ENCODE measurements at regions not wholly inside any gene's neighbourhood (a gene's known extent, or its start where the extent isn't known, plus 50 kb on each side); places are given as distances from the start of the nearest gene placed in this dataset.
A peak's percentile ranks its signal among the peaks of the same experiment; 100 is the strongest.

DNA sequence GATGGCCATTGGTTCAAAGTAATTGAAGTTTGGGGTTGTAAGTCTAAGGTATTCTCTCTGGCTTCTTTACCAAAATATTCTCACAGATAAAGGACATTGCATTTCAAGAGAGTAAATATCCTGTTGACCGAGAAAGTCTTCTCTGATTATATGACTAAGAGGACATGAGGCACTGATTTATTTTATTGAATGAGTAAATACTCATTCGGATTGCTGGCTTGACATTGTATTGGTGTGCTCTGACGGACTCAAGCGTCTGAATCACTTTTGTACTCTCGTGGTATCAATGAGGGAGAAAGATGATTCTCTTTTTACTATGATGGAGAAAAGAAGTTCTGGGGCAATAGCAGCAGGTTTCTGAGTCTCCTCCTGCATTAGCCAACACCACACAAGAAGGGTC lies 205.3 kb upstream of the RRP15 start:
- Histone ChIP-seq H3K27ac (ENCODE audit: low read depth in 1 of 2, low read length in 1 of 2) (no peak overlapping the region), H3K4me1 (ENCODE audit: control insufficient read depth in 2 of 2, insufficient read depth in 2 of 2, low read length in 2 of 2) (no peaks in the 10 kb centered on the region), H3K9me3 (ENCODE audit: control insufficient read depth in 2 of 2, insufficient read depth in 1 of 2, low read length in 1 of 2) (no peaks in the 10 kb centered on the region), H3K4me3 (ENCODE audit: low read length in 2 of 2) (no peak overlapping the region), H3K27me3 (ENCODE audit: control insufficient read depth in 2 of 2, insufficient read depth in 1 of 2, low read length in 1 of 2) (no peaks in the 10 kb centered on the region), H3K36me3 (ENCODE audit: control insufficient read depth in 2 of 2, insufficient read depth in 2 of 2, low read length in 1 of 2) (no peaks in the 10 kb centered on the region)
- no peak for DNase-seq (ENCODE audit: low read depth in 6 of 9, low spot score in 9 of 9)
- 85% methylated on average over 5 of the region's 5 CpGs for WGBS

DNA sequence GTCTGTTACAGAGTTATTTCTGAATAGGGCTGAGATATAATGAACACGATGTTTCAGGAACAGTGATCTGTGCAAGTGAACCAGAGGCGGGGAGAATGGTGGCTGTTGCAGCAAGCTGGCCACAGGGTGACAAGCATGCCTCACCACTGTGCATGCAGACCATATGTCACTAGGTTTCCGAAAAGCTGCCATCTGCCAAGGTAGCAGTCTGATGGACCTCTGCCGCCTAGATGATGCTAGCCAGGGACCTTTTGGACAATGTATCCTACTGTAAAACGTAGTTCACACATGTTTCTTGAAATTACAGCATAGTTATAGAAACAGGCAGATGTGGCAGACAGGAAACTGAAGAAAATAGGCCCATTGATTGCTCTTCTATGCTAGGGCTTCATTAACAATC lies 204.2 kb upstream of the RRP15 start:
- DNase-seq (ENCODE audit: low read depth in 6 of 9, low spot score in 9 of 9) = no peak
- Histone ChIP-seq H3K9me3 (ENCODE audit: control insufficient read depth in 2 of 2, insufficient read depth in 1 of 2, low read length in 1 of 2) (no peaks in the 10 kb centered on the region), H3K27me3 (ENCODE audit: control insufficient read depth in 2 of 2, insufficient read depth in 1 of 2, low read length in 1 of 2) (no peaks in the 10 kb centered on the region), H3K4me3 (ENCODE audit: low read length in 2 of 2) (no peak overlapping the region), H3K36me3 (ENCODE audit: control insufficient read depth in 2 of 2, insufficient read depth in 2 of 2, low read length in 1 of 2) (no peaks in the 10 kb centered on the region), H3K27ac (ENCODE audit: low read depth in 1 of 2, low read length in 1 of 2) (no peak overlapping the region), H3K4me1 (ENCODE audit: control insufficient read depth in 2 of 2, insufficient read depth in 2 of 2, low read length in 2 of 2) (no peaks in the 10 kb centered on the region)
- 85% methylated on average over 5 of the region's 5 CpGs for WGBS

DNA sequence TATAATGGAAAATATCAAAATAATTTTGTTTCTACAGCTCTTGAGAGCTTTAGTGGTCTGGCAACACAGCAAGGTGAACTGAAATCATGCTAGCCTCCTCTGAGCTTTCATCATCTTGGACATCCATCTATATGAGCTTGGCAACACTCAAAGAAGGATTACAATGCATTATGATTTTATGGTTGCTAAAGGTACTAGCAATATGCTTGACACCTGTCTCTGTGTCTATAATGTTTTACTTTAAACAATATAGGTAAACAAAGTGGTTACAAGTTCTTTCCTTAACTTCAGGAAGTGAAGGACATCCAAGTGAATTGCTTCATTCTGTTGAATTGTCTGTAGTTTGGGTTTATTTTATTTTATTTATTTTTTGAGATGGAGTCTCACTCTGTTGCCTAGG lies 203.7 kb upstream of the RRP15 start:
- no peak overlapping the region for H3K27ac ChIP-seq (ENCODE audit: low read depth in 1 of 2, low read length in 1 of 2)
- no peak for DNase-seq (ENCODE audit: low read depth in 6 of 9, low spot score in 9 of 9)
- H3K4me1 ChIP-seq (ENCODE audit: control insufficient read depth in 2 of 2, insufficient read depth in 2 of 2, low read length in 2 of 2) = no peaks in the 10 kb centered on the region
- H3K36me3 ChIP-seq (ENCODE audit: control insufficient read depth in 2 of 2, insufficient read depth in 2 of 2, low read length in 1 of 2) = no peaks in the 10 kb centered on the region
- H3K9me3 ChIP-seq (ENCODE audit: control insufficient read depth in 2 of 2, insufficient read depth in 1 of 2, low read length in 1 of 2) = no peaks in the 10 kb centered on the region
- H3K27me3 ChIP-seq (ENCODE audit: control insufficient read depth in 2 of 2, insufficient read depth in 1 of 2, low read length in 1 of 2) = no peaks in the 10 kb centered on the region
- no peak overlapping the region for H3K4me3 ChIP-seq (ENCODE audit: low read length in 2 of 2)

DNA sequence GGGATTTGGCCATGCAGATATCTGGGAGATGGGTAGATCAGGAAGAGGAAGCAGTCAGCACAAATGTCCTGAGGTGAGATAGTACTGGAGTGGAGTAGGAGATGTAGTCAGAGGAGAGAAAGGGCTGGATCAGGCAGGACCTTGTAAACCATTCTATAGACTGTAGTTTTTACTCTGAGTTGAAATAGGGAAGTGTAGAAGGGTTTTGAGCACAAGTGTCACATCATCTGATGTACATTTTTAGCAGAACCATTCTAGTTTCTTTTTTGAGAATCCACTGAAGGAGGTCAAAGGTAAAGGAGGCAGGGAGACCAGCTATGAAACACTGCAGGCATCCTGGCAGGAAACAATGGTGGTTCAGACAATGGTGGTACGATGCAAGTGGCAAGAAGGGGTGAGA lies 194.6 kb upstream of the RRP15 start:
- 69% methylated on average over 1 of the region's 1 CpG for WGBS
- Histone ChIP-seq H3K4me1 (ENCODE audit: control insufficient read depth in 2 of 2, insufficient read depth in 2 of 2, low read length in 2 of 2) (no peaks in the 10 kb centered on the region), H3K4me3 (ENCODE audit: low read length in 2 of 2) (no peak overlapping the region), H3K27me3 (ENCODE audit: control insufficient read depth in 2 of 2, insufficient read depth in 1 of 2, low read length in 1 of 2) (no peaks in the 10 kb centered on the region), H3K27ac (ENCODE audit: low read depth in 1 of 2, low read length in 1 of 2) (no peak overlapping the region), H3K9me3 (ENCODE audit: control insufficient read depth in 2 of 2, insufficient read depth in 1 of 2, low read length in 1 of 2) (no peaks in the 10 kb centered on the region), H3K36me3 (ENCODE audit: control insufficient read depth in 2 of 2, insufficient read depth in 2 of 2, low read length in 1 of 2) (no peaks in the 10 kb centered on the region)
- DNase-seq (ENCODE audit: low read depth in 6 of 9, low spot score in 9 of 9) = no peak

DNA sequence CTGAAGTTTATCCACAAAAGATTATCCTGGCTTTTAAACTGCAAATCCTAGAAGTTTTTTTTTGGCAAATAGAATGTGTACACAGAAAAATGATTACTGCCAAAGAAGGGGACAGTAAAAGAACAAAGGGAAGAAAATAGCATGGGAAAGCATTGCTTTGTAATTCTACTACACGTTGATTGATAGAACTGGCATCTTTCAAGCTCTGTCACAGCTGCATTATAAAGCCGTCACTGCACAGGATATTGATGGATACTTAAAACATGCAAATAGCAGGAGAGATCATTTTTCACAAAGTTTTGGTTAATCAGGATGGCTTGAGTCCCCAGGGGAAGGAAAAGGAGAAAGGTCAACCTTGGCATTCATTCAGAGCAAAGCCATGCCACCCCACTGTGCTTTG lies 183.7 kb upstream of the RRP15 start:
- WGBS = 74% methylated on average over 2 of the region's 2 CpGs

DNA sequence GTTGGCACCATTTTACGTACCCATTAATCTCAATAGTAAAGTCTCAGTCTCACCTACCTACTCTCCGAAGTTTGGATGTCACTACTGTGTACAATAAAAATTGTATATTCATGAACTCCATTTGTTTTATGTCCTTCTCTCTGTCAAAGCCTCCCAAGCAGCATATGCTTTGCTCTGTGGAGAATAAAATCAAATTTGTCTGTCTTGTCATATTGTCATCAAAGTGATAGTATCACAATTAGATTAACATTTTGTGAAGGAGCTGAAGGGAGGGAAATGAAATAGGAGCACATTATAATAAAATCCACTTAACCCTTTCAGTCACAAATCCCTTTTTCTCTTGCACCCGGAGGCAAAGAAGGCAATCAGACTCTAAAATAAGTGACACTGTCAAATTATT lies 177.1 kb upstream of the RRP15 start:
- no peaks in the 10 kb centered on the region for H3K36me3 ChIP-seq (ENCODE audit: control insufficient read depth in 2 of 2, insufficient read depth in 2 of 2, low read length in 1 of 2)
- H3K27ac ChIP-seq (ENCODE audit: low read depth in 1 of 2, low read length in 1 of 2) = no peak overlapping the region
- H3K9me3 ChIP-seq (ENCODE audit: control insufficient read depth in 2 of 2, insufficient read depth in 1 of 2, low read length in 1 of 2) = no peaks in the 10 kb centered on the region
- no peaks in the 10 kb centered on the region for H3K27me3 ChIP-seq (ENCODE audit: control insufficient read depth in 2 of 2, insufficient read depth in 1 of 2, low read length in 1 of 2)
- H3K4me1 ChIP-seq (ENCODE audit: control insufficient read depth in 2 of 2, insufficient read depth in 2 of 2, low read length in 2 of 2) = no peaks in the 10 kb centered on the region
- no peak overlapping the region for H3K4me3 ChIP-seq (ENCODE audit: low read length in 2 of 2)
- 94% methylated on average over 3 of the region's 3 CpGs for WGBS
- DNase-seq (ENCODE audit: low read depth in 6 of 9, low spot score in 9 of 9) = no peak

More for the DNA sequence above, 183.7 kb upstream of the RRP15 start:
- no peaks in the 10 kb centered on the region for H3K27me3 ChIP-seq (ENCODE audit: control insufficient read depth in 2 of 2, insufficient read depth in 1 of 2, low read length in 1 of 2)
- H3K36me3 ChIP-seq (ENCODE audit: control insufficient read depth in 2 of 2, insufficient read depth in 2 of 2, low read length in 1 of 2) = no peaks in the 10 kb centered on the region
- no peak overlapping the region for H3K4me3 ChIP-seq (ENCODE audit: low read length in 2 of 2)
- no peak overlapping the region for H3K27ac ChIP-seq (ENCODE audit: low read depth in 1 of 2, low read length in 1 of 2)
- H3K9me3 ChIP-seq (ENCODE audit: control insufficient read depth in 2 of 2, insufficient read depth in 1 of 2, low read length in 1 of 2) = no peaks in the 10 kb centered on the region
- DNase-seq (ENCODE audit: low read depth in 6 of 9, low spot score in 9 of 9) = no peak
- H3K4me1 ChIP-seq (ENCODE audit: control insufficient read depth in 2 of 2, insufficient read depth in 2 of 2, low read length in 2 of 2) = no peaks in the 10 kb centered on the region

DNA sequence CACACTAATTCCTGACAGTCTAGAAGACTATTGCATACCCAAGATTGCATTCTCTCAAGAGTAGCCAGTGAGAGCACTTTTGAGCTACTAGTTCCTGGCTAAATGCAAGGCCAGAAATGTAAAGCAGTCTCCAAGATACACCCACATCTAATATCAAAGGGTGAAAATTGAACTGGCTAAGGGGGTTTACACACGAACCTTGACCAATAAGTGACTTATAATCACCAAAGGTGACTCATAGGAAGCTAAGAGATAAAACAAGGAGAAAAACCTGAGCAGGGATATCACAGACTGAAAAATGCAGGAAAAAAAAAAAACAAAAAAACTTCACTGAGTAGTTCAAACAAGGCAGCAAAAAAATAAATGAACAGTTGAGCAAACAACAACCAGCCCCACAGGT lies 172.2 kb upstream of the RRP15 start:
- Histone ChIP-seq H3K27ac (ENCODE audit: low read depth in 1 of 2, low read length in 1 of 2) (no peak overlapping the region), H3K4me1 (ENCODE audit: control insufficient read depth in 2 of 2, insufficient read depth in 2 of 2, low read length in 2 of 2) (no peaks in the 10 kb centered on the region), H3K27me3 (ENCODE audit: control insufficient read depth in 2 of 2, insufficient read depth in 1 of 2, low read length in 1 of 2) (no peaks in the 10 kb centered on the region), H3K4me3 (ENCODE audit: low read length in 2 of 2) (no peak overlapping the region), H3K9me3 (ENCODE audit: control insufficient read depth in 2 of 2, insufficient read depth in 1 of 2, low read length in 1 of 2) (no peaks in the 10 kb centered on the region), H3K36me3 (ENCODE audit: control insufficient read depth in 2 of 2, insufficient read depth in 2 of 2, low read length in 1 of 2) (no peaks in the 10 kb centered on the region)
- 67% methylated on average over 1 of the region's 1 CpG for WGBS
- DNase-seq (ENCODE audit: low read depth in 6 of 9, low spot score in 9 of 9) = no peak

DNA sequence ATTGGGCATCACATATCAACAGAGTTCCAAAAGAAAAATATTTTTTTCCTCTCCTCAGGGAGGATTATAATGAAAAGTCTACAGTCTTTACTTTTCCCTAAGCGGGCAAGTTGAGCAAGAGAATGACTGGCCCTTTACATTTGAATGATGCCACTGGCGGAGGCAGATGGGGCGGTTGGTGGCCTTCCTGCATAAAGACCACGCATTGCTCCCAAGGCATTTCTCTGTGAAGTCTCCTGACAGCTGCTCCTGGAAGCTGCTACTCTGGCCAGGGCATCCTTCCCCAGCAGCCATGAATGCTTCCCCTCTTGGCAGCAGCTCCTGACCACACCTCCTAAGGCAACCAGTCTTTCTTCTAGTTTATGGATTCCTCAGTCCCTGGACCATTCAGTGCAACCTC lies 161.1 kb upstream of the RRP15 start:
- no peak overlapping the region for H3K27ac ChIP-seq (ENCODE audit: low read depth in 1 of 2, low read length in 1 of 2)
- WGBS = 44% methylated on average over 4 of the region's 4 CpGs
- DNase-seq (ENCODE audit: low read depth in 6 of 9, low spot score in 9 of 9) = no peak

DNA sequence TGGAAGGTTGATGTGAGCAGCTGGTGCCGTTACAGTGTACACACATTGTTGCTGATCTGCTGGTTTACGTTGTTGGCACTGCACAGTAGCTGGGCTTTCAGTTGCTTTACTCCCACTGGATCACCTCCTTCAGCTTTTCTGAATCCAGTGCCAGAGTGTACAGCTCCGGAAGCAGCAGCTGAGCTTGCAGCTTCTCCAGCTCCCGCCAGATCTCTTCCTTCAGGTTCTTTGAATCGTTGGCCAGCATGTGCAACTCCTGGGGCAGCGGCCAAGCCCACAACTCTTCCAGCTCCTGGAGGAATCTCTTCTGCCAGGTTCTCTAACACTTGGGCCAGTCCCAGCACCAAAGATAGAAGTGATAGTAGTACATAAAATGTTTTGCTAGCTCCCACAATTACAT lies 149.7 kb upstream of the RRP15 start:
- 96% methylated on average over 6 of the region's 6 CpGs for WGBS
- no peaks in the 10 kb centered on the region for H3K27me3 ChIP-seq (ENCODE audit: control insufficient read depth in 2 of 2, insufficient read depth in 1 of 2, low read length in 1 of 2)
- DNase-seq (ENCODE audit: low read depth in 6 of 9, low spot score in 9 of 9) = no peak
- H3K36me3 ChIP-seq (ENCODE audit: control insufficient read depth in 2 of 2, insufficient read depth in 2 of 2, low read length in 1 of 2) = no peaks in the 10 kb centered on the region
- H3K27ac ChIP-seq (ENCODE audit: low read depth in 1 of 2, low read length in 1 of 2) = no peak overlapping the region
- H3K9me3 ChIP-seq (ENCODE audit: control insufficient read depth in 2 of 2, insufficient read depth in 1 of 2, low read length in 1 of 2) = no peaks in the 10 kb centered on the region
- H3K4me1 ChIP-seq (ENCODE audit: control insufficient read depth in 2 of 2, insufficient read depth in 2 of 2, low read length in 2 of 2) = no peaks in the 10 kb centered on the region
- no peak overlapping the region for H3K4me3 ChIP-seq (ENCODE audit: low read length in 2 of 2)

More for the DNA sequence above, 161.1 kb upstream of the RRP15 start:
- no peaks in the 10 kb centered on the region for H3K9me3 ChIP-seq (ENCODE audit: control insufficient read depth in 2 of 2, insufficient read depth in 1 of 2, low read length in 1 of 2)
- H3K4me1 ChIP-seq (ENCODE audit: control insufficient read depth in 2 of 2, insufficient read depth in 2 of 2, low read length in 2 of 2) = no peaks in the 10 kb centered on the region
- H3K4me3 ChIP-seq (ENCODE audit: low read length in 2 of 2) = no peak overlapping the region
- no peaks in the 10 kb centered on the region for H3K36me3 ChIP-seq (ENCODE audit: control insufficient read depth in 2 of 2, insufficient read depth in 2 of 2, low read length in 1 of 2)
- no peaks in the 10 kb centered on the region for H3K27me3 ChIP-seq (ENCODE audit: control insufficient read depth in 2 of 2, insufficient read depth in 1 of 2, low read length in 1 of 2)

DNA sequence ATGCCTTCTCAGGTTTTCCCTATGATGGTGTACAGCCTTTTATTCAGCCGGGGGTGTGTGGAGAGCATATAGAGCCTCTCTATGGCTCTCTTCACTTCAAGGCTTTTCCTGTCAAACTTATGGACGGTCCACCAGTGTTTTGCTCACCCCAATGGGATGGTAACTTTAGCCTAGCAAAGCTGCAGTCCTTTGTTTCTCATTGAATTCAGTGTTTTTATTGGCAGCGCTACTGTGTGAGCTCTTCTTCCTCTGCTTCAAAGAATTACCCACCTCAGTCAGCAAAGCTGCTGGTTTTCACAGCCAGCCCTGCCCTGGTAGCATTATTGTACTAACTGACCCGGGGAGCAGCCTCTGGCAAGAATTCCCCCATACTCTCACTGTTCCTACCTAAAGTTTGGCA lies 145.3 kb upstream of the RRP15 start:
- Histone ChIP-seq H3K4me1 (ENCODE audit: control insufficient read depth in 2 of 2, insufficient read depth in 2 of 2, low read length in 2 of 2) (no peaks in the 10 kb centered on the region), H3K9me3 (ENCODE audit: control insufficient read depth in 2 of 2, insufficient read depth in 1 of 2, low read length in 1 of 2) (no peaks in the 10 kb centered on the region), H3K36me3 (ENCODE audit: control insufficient read depth in 2 of 2, insufficient read depth in 2 of 2, low read length in 1 of 2) (no peaks in the 10 kb centered on the region), H3K27ac (ENCODE audit: low read depth in 1 of 2, low read length in 1 of 2) (no peak overlapping the region), H3K27me3 (ENCODE audit: control insufficient read depth in 2 of 2, insufficient read depth in 1 of 2, low read length in 1 of 2) (no peaks in the 10 kb centered on the region), H3K4me3 (ENCODE audit: low read length in 2 of 2) (no peak overlapping the region)
- DNase-seq (ENCODE audit: low read depth in 6 of 9, low spot score in 9 of 9) = peak in 1 of 9 donors; percentile 1
- WGBS = 79% methylated on average over 4 of the region's 4 CpGs

Measured in thymus (tissue), 11 donors.